ENCODE measurements at regions not wholly inside any gene's neighbourhood (a gene's known extent, or its start where the extent isn't known, plus 50 kb on each side); places are given as distances from the start of the nearest gene placed in this dataset.
"Not testable (repeated sequence)": the region's sequence is repeated elsewhere in the genome, so short reads cannot be mapped to it uniquely, and the experiment has no call there.

- no peaks in the 10 kb centered on the region for H3K4me1 Mint-ChIP-seq (ENCODE audit: low read depth)
- H3K27ac Mint-ChIP-seq = no peak overlapping the region
- no peaks in the 10 kb centered on the region for H3K27me3 Mint-ChIP-seq (ENCODE audit: insufficient read depth)
- no peak overlapping the region for H3K4me3 Mint-ChIP-seq
- peaks cover 13% of the 10 kb centered on the region for H3K9me3 Mint-ChIP-seq
- H3K36me3 Mint-ChIP-seq (ENCODE audit: low read depth) = no peaks in the 10 kb centered on the region
- DNase-seq (ENCODE audit: low spot score) = no peak
- intact Hi-C loops (cut with micrococcal nuclease) = no loop called here
These were observed 1382.1 kb downstream of the AACS start for GRCh38 chr12:126447346-126447745.

- peaks cover 8% of the 10 kb centered on the region for H3K9me3 Mint-ChIP-seq
- intact Hi-C loops (cut with micrococcal nuclease) = no loop called here
- H3K4me3 Mint-ChIP-seq = no peak overlapping the region
These were observed 1386.6 kb downstream of the AACS start for GRCh38 chr12:126451809-126452208.

GRCh38 chr12:126452686-126453085 is 1387.5 kb downstream of the AACS start:
- H3K9me3 Mint-ChIP-seq; H3K27me3 Mint-ChIP-seq (ENCODE audit: insufficient read depth); H3K36me3 Mint-ChIP-seq (ENCODE audit: low read depth); H3K4me1 Mint-ChIP-seq (ENCODE audit: low read depth); intact Hi-C loops (cut with micrococcal nuclease); H3K4me3 Mint-ChIP-seq; H3K27ac Mint-ChIP-seq; DNase-seq (ENCODE audit: low spot score): not testable (repeated sequence)

More at GRCh38 chr12:126451809-126452208, 1386.6 kb downstream of the AACS start:
- DNase-seq (ENCODE audit: low spot score) = no peak
- Mint-ChIP-seq H3K27ac (no peak overlapping the region), H3K4me1 (ENCODE audit: low read depth) (no peaks in the 10 kb centered on the region), H3K36me3 (ENCODE audit: low read depth) (no peaks in the 10 kb centered on the region), H3K27me3 (ENCODE audit: insufficient read depth) (no peaks in the 10 kb centered on the region)

- H3K27ac Mint-ChIP-seq = no peak overlapping the region
- intact Hi-C loops (cut with micrococcal nuclease) = no loop called here
These were observed 1389.3 kb downstream of the AACS start for GRCh38 chr12:126454581-126454980.

GRCh38 chr12:126457776-126458175 is 1392.5 kb downstream of the AACS start:
- H3K4me3 Mint-ChIP-seq = no peak overlapping the region
- DNase-seq (ENCODE audit: low spot score) = no peak
- no peaks in the 10 kb centered on the region for H3K4me1 Mint-ChIP-seq (ENCODE audit: low read depth)
- no peaks in the 10 kb centered on the region for H3K27me3 Mint-ChIP-seq (ENCODE audit: insufficient read depth)
- H3K9me3 Mint-ChIP-seq = no peaks in the 10 kb centered on the region
- H3K36me3 Mint-ChIP-seq (ENCODE audit: low read depth) = no peaks in the 10 kb centered on the region
- H3K27ac Mint-ChIP-seq = no peak overlapping the region
- intact Hi-C loops (cut with micrococcal nuclease) = no loop called here

More at GRCh38 chr12:126454581-126454980, 1389.3 kb downstream of the AACS start:
- Mint-ChIP-seq H3K9me3 (peaks cover 4% of the 10 kb centered on the region), H3K4me3 (no peak overlapping the region), H3K27me3 (ENCODE audit: insufficient read depth) (no peaks in the 10 kb centered on the region), H3K4me1 (ENCODE audit: low read depth) (no peaks in the 10 kb centered on the region), H3K36me3 (ENCODE audit: low read depth) (no peaks in the 10 kb centered on the region)
- DNase-seq (ENCODE audit: low spot score) = no peak

- Mint-ChIP-seq H3K4me3 (no peak overlapping the region), H3K27me3 (ENCODE audit: insufficient read depth) (no peaks in the 10 kb centered on the region), H3K27ac (no peak overlapping the region), H3K9me3 (no peaks in the 10 kb centered on the region), H3K4me1 (ENCODE audit: low read depth) (no peaks in the 10 kb centered on the region), H3K36me3 (ENCODE audit: low read depth) (no peaks in the 10 kb centered on the region)
- intact Hi-C loops (cut with micrococcal nuclease) = no loop called here
- DNase-seq (ENCODE audit: low spot score) = no peak
These were observed 1398.9 kb downstream of the AACS start for GRCh38 chr12:126464153-126464552.

- Mint-ChIP-seq H3K36me3 (ENCODE audit: low read depth) (no peaks in the 10 kb centered on the region), H3K4me3 (no peak overlapping the region), H3K27me3 (ENCODE audit: insufficient read depth) (no peaks in the 10 kb centered on the region), H3K9me3 (peaks cover 11% of the 10 kb centered on the region), H3K4me1 (ENCODE audit: low read depth) (no peaks in the 10 kb centered on the region), H3K27ac (no peak overlapping the region)
- DNase-seq (ENCODE audit: low spot score) = no peak
- intact Hi-C loops (cut with micrococcal nuclease) = no loop called here
These were observed 1404.0 kb downstream of the AACS start for GRCh38 chr12:126469211-126469610.

GRCh38 chr12:126474703-126475102 is 1409.5 kb downstream of the AACS start:
- no peaks in the 10 kb centered on the region for H3K36me3 Mint-ChIP-seq (ENCODE audit: low read depth)
- intact Hi-C loops (cut with micrococcal nuclease) = no loop called here
- DNase-seq (ENCODE audit: low spot score) = no peak
- no peak overlapping the region for H3K4me3 Mint-ChIP-seq
- H3K4me1 Mint-ChIP-seq (ENCODE audit: low read depth) = no peaks in the 10 kb centered on the region
- no peak overlapping the region for H3K27ac Mint-ChIP-seq
- peaks cover 34% of the 10 kb centered on the region for H3K9me3 Mint-ChIP-seq
- no peaks in the 10 kb centered on the region for H3K27me3 Mint-ChIP-seq (ENCODE audit: insufficient read depth)

- DNase-seq (ENCODE audit: low spot score) = no peak
- intact Hi-C loops (cut with micrococcal nuclease) = no loop called here
- no peak overlapping the region for H3K27ac Mint-ChIP-seq
- no peaks in the 10 kb centered on the region for H3K4me1 Mint-ChIP-seq (ENCODE audit: low read depth)
- peaks cover 14% of the 10 kb centered on the region for H3K9me3 Mint-ChIP-seq
- H3K4me3 Mint-ChIP-seq = no peak overlapping the region
- no peaks in the 10 kb centered on the region for H3K27me3 Mint-ChIP-seq (ENCODE audit: insufficient read depth)
- no peaks in the 10 kb centered on the region for H3K36me3 Mint-ChIP-seq (ENCODE audit: low read depth)
These were observed 1415.2 kb downstream of the AACS start for GRCh38 chr12:126480451-126480850.

- no peaks in the 10 kb centered on the region for H3K36me3 Mint-ChIP-seq (ENCODE audit: low read depth)
- intact Hi-C loops (cut with micrococcal nuclease) = loop anchor here (2.0 kb wide), 1 partner anchor 107 kb away; no protein-coding TSS in a partner anchor
- H3K4me1 Mint-ChIP-seq (ENCODE audit: low read depth) = no peaks in the 10 kb centered on the region
- no peak overlapping the region for H3K27ac Mint-ChIP-seq
- H3K27me3 Mint-ChIP-seq (ENCODE audit: insufficient read depth) = peaks cover under 1% of the 10 kb centered on the region
- no peak for DNase-seq (ENCODE audit: low spot score)
- H3K9me3 Mint-ChIP-seq = peaks cover 13% of the 10 kb centered on the region
- H3K4me3 Mint-ChIP-seq = no peak overlapping the region
These were observed 1416.5 kb downstream of the AACS start for GRCh38 chr12:126481688-126482087.

- intact Hi-C loops (cut with micrococcal nuclease) = loop anchor here (2.0 kb wide), 1 partner anchor 106 kb away; no protein-coding TSS in a partner anchor
- Mint-ChIP-seq H3K9me3 (peaks cover 13% of the 10 kb centered on the region), H3K4me1 (ENCODE audit: low read depth) (no peaks in the 10 kb centered on the region), H3K4me3 (no peak overlapping the region), H3K27ac (no peak overlapping the region), H3K27me3 (ENCODE audit: insufficient read depth) (peaks cover 1% of the 10 kb centered on the region), H3K36me3 (ENCODE audit: low read depth) (no peaks in the 10 kb centered on the region)
- no peak for DNase-seq (ENCODE audit: low spot score)
These were observed 1417.1 kb downstream of the AACS start for GRCh38 chr12:126482238-126482889.

- peaks cover 1% of the 10 kb centered on the region for H3K27me3 Mint-ChIP-seq (ENCODE audit: insufficient read depth)
- intact Hi-C loops (cut with micrococcal nuclease) = loop anchor here (2.0 kb wide), 1 partner anchor 105 kb away; no protein-coding TSS in a partner anchor
These were observed 1418.2 kb downstream of the AACS start for GRCh38 chr12:126483145-126484068.

GRCh38 chr12:126487431-126487980 is 1422.3 kb downstream of the AACS start:
- no peak for DNase-seq (ENCODE audit: low spot score)
- Mint-ChIP-seq H3K36me3 (ENCODE audit: low read depth) (no peaks in the 10 kb centered on the region), H3K4me1 (ENCODE audit: low read depth) (no peaks in the 10 kb centered on the region), H3K27ac (no peak overlapping the region), H3K27me3 (ENCODE audit: insufficient read depth) (peaks cover 1% of the 10 kb centered on the region), H3K9me3 (peaks cover 8% of the 10 kb centered on the region), H3K4me3 (no peak overlapping the region)
- intact Hi-C loops (cut with micrococcal nuclease) = no loop called here

More at GRCh38 chr12:126483145-126484068, 1418.2 kb downstream of the AACS start:
- Mint-ChIP-seq H3K9me3 (peaks cover 5% of the 10 kb centered on the region), H3K36me3 (ENCODE audit: low read depth) (no peaks in the 10 kb centered on the region), H3K27ac (no peak overlapping the region), H3K4me1 (ENCODE audit: low read depth) (no peaks in the 10 kb centered on the region), H3K4me3 (no peak overlapping the region)
- no peak for DNase-seq (ENCODE audit: low spot score)
